ENCODE measurements at regions not wholly inside any gene's neighbourhood (a gene's known extent, or its start where the extent isn't known, plus 50 kb on each side); places are given as distances from the start of the nearest gene placed in this dataset.

GRCh38 chr6:169972736-169973135, 221.3 kb downstream of the ERMARD start:
- H3K9ac ChIP-seq (ENCODE audit: low read length) = no peak overlapping the region
- no peaks in the 10 kb centered on the region for H3K4me1 Mint-ChIP-seq (ENCODE audit: low read depth, unreplicated experiment)

GRCh38 chr6:169972101-169972651, 220.8 kb downstream of the ERMARD start:
- DNase-seq (ENCODE audit: low read depth) (no peak), FAIRE-seq (no peak)
- no peak overlapping the region for H3K27ac Mint-ChIP-seq (ENCODE audit: unreplicated experiment)
- H3K4me2 ChIP-seq (ENCODE audit: low read length) = no peak overlapping the region
- no peak overlapping the region for H2AFZ ChIP-seq (ENCODE audit: low read depth, low read length)
- no peaks in the 10 kb centered on the region for H3K9me3 ChIP-seq (ENCODE audit: insufficient read depth, low read depth, low read length)
- no peaks in the 10 kb centered on the region for H3K4me1 ChIP-seq (ENCODE audit: insufficient read depth, low read length)
- H3K4me1 Mint-ChIP-seq (ENCODE audit: low read depth, unreplicated experiment) = no peaks in the 10 kb centered on the region
- H3K27me3 ChIP-seq (ENCODE audit: insufficient read depth, low read length) = no peaks in the 10 kb centered on the region
- no peak overlapping the region for H3K27ac ChIP-seq (ENCODE audit: low read depth, low read length)
- H3K4me3 Mint-ChIP-seq (ENCODE audit: unreplicated experiment) = no peak overlapping the region
- no peaks in the 10 kb centered on the region for H3K79me2 ChIP-seq (ENCODE audit: insufficient read depth, low read length)
- H3K27me3 Mint-ChIP-seq (ENCODE audit: low read depth, unreplicated experiment) = peaks cover 39% of the 10 kb centered on the region
- no peaks in the 10 kb centered on the region for H3K9me3 Mint-ChIP-seq (ENCODE audit: unreplicated experiment)
- no peak overlapping the region for H3K4me3 ChIP-seq (ENCODE audit: insufficient read depth, low read depth, low read length)
- H3K9ac ChIP-seq (ENCODE audit: low read length) = no peak overlapping the region
- TF ChIP-seq CTCF (IDR thresholded peaks at IDR 0.05; ENCODE audit: insufficient read depth, low read depth, low read length) = no peak
- no peak for TF ChIP-seq EZH2 (IDR thresholded peaks at IDR 0.05; ENCODE audit: insufficient read depth, low read length)
- no peaks in the 10 kb centered on the region for H3K36me3 ChIP-seq (ENCODE audit: insufficient read depth, low read length)
- H4K20me1 ChIP-seq (ENCODE audit: insufficient read depth, low read length) = no peaks in the 10 kb centered on the region
- no peaks in the 10 kb centered on the region for H3K36me3 Mint-ChIP-seq (ENCODE audit: low read depth, unreplicated experiment)

More at GRCh38 chr6:169972736-169973135, 221.3 kb downstream of the ERMARD start:
- H3K4me1 ChIP-seq (ENCODE audit: insufficient read depth, low read length) = no peaks in the 10 kb centered on the region
- peaks cover 44% of the 10 kb centered on the region for H3K27me3 Mint-ChIP-seq (ENCODE audit: low read depth, unreplicated experiment)
- TF ChIP-seq EZH2 (IDR thresholded peaks at IDR 0.05; ENCODE audit: insufficient read depth, low read length) (no peak), CTCF (IDR thresholded peaks at IDR 0.05; ENCODE audit: insufficient read depth, low read depth, low read length) (no peak)
- no peaks in the 10 kb centered on the region for H3K36me3 Mint-ChIP-seq (ENCODE audit: low read depth, unreplicated experiment)
- FAIRE-seq (no peak), DNase-seq (ENCODE audit: low read depth) (no peak)
- no peaks in the 10 kb centered on the region for H3K9me3 ChIP-seq (ENCODE audit: insufficient read depth, low read depth, low read length)
- no peaks in the 10 kb centered on the region for H3K79me2 ChIP-seq (ENCODE audit: insufficient read depth, low read length)
- no peak overlapping the region for H3K4me3 ChIP-seq (ENCODE audit: insufficient read depth, low read depth, low read length)
- no peak overlapping the region for H3K27ac ChIP-seq (ENCODE audit: low read depth, low read length)
- H3K27ac Mint-ChIP-seq (ENCODE audit: unreplicated experiment) = no peak overlapping the region
- no peak overlapping the region for H3K4me3 Mint-ChIP-seq (ENCODE audit: unreplicated experiment)
- H3K4me2 ChIP-seq (ENCODE audit: low read length) = no peak overlapping the region
- H4K20me1 ChIP-seq (ENCODE audit: insufficient read depth, low read length) = no peaks in the 10 kb centered on the region
- H3K9me3 Mint-ChIP-seq (ENCODE audit: unreplicated experiment) = no peaks in the 10 kb centered on the region
- H2AFZ ChIP-seq (ENCODE audit: low read depth, low read length) = no peak overlapping the region
- no peaks in the 10 kb centered on the region for H3K27me3 ChIP-seq (ENCODE audit: insufficient read depth, low read length)
- H3K36me3 ChIP-seq (ENCODE audit: insufficient read depth, low read length) = no peaks in the 10 kb centered on the region

GRCh38 chr6:169971081-169971861, 219.8 kb downstream of the ERMARD start:
- no peaks in the 10 kb centered on the region for H3K4me1 Mint-ChIP-seq (ENCODE audit: low read depth, unreplicated experiment)

More at GRCh38 chr6:169971081-169971861, 219.8 kb downstream of the ERMARD start:
- Mint-ChIP-seq H3K4me3 (ENCODE audit: unreplicated experiment) (no peak overlapping the region), H3K9me3 (ENCODE audit: unreplicated experiment) (peaks cover 4% of the 10 kb centered on the region), H3K27me3 (ENCODE audit: low read depth, unreplicated experiment) (peaks cover 39% of the 10 kb centered on the region), H3K27ac (ENCODE audit: unreplicated experiment) (no peak overlapping the region), H3K36me3 (ENCODE audit: low read depth, unreplicated experiment) (no peaks in the 10 kb centered on the region)
- H3K4me2 ChIP-seq (ENCODE audit: low read length) = no peak overlapping the region
- no peak for TF ChIP-seq EZH2 (IDR thresholded peaks at IDR 0.05; ENCODE audit: insufficient read depth, low read length)
- no peak for TF ChIP-seq CTCF (IDR thresholded peaks at IDR 0.05; ENCODE audit: insufficient read depth, low read depth, low read length)
- H3K9ac ChIP-seq (ENCODE audit: low read length) = no peak overlapping the region
- H3K27me3 ChIP-seq (ENCODE audit: insufficient read depth, low read length) = no peaks in the 10 kb centered on the region
- H3K27ac ChIP-seq (ENCODE audit: low read depth, low read length) = no peak overlapping the region
- H3K9me3 ChIP-seq (ENCODE audit: insufficient read depth, low read depth, low read length) = no peaks in the 10 kb centered on the region
- H3K4me3 ChIP-seq (ENCODE audit: insufficient read depth, low read depth, low read length) = no peak overlapping the region
- no peak overlapping the region for H2AFZ ChIP-seq (ENCODE audit: low read depth, low read length)
- no peaks in the 10 kb centered on the region for H3K36me3 ChIP-seq (ENCODE audit: insufficient read depth, low read length)
- no peaks in the 10 kb centered on the region for H4K20me1 ChIP-seq (ENCODE audit: insufficient read depth, low read length)
- DNase-seq (ENCODE audit: low read depth) (no peak), FAIRE-seq (no peak)
- no peaks in the 10 kb centered on the region for H3K4me1 ChIP-seq (ENCODE audit: insufficient read depth, low read length)
- no peaks in the 10 kb centered on the region for H3K79me2 ChIP-seq (ENCODE audit: insufficient read depth, low read length)

All from astrocyte (in vitro differentiated cells and primary cell).